HEK293 (cell line): ENCODE measurements at regions not wholly inside any gene's neighbourhood (a gene's known extent, or its start where the extent isn't known, plus 50 kb on each side); places are given as distances from the start of the nearest gene placed in this dataset.

Experiments
- CTCF ChIA-PET: fragments of 350-600 bp; formaldehyde crosslinking; extraction: SDS; loops from one replicate; lab custom pipeline; 2021; ENCODE audit warnings: antibody characterized with exemption; lab: Yijun Ruan, JAX
- POLR2A ChIA-PET: fragments of 300-600 bp; formaldehyde crosslinking; extraction: SDS; loops from one replicate; lab custom pipeline; 2020; ENCODE audit warnings: antibody characterized with exemption, inconsistent platforms; lab: Yijun Ruan, JAX
- H3K27ac ChIP-seq: fragments of 200-500 bp; sonication (Bioruptor generic); 2 replicates; pipeline ENCODE4 v1.5.1; 2014; ENCODE audit warnings: low read depth, low read length, control low read depth, inconsistent platforms; ENCODE audit errors: extremely low read depth
- H3K36me3 ChIP-seq, 2 experiments: fragments of 200-500 bp in 1 of 2; sonication (Bioruptor generic) in 1 of 2; 1 replicate in 1 of 2; 2 replicates in 1 of 2; pipeline ENCODE4 v1.5.1; 2014 to 2017; ENCODE audit warnings: inconsistent platforms in 2 of 2, low read length in 2 of 2; ENCODE audit not compliant: control insufficient read depth in 2 of 2, insufficient read depth in 1 of 2
- H3K4me1 ChIP-seq: fragments of 200-500 bp; sonication (Bioruptor generic); 2 replicates; pipeline ENCODE4 v1.5.1; 2014; ENCODE audit warnings: mild to moderate bottlenecking, low read length, inconsistent platforms; ENCODE audit not compliant: control insufficient read depth, insufficient read depth
- H3K4me3 ChIP-seq: 2 replicates; pipeline ENCODE4 v1.5.1; 2011; ENCODE audit warnings: low read depth, mild to moderate bottlenecking, control low read depth, low read length, moderate library complexity
- H3K9me3 ChIP-seq: fragments of 200-500 bp; sonication (Bioruptor generic); 2 replicates; pipeline ENCODE4 v1.5.1; 2014; ENCODE audit warnings: low read depth, low read length, inconsistent platforms; ENCODE audit not compliant: control insufficient read depth, insufficient read depth
- HIC1 ChIP-seq: fragments of 450-650 bp; formaldehyde crosslinking; IDR thresholded peaks from 2 replicates; pipeline ENCODE4 v1.5.1; 2016; ENCODE audit warnings: missing biosample characterization, missing genetic modification characterization
- MZF1 ChIP-seq: fragments of 450-650 bp; formaldehyde crosslinking; IDR thresholded peaks from 2 replicates; pipeline ENCODE4 v1.5.1; 2017; ENCODE audit warnings: missing biosample characterization, missing genetic modification characterization, borderline replicate concordance
- PRDM4 ChIP-seq: fragments of 450-650 bp; formaldehyde crosslinking; IDR thresholded peaks from 2 replicates; pipeline ENCODE4 v1.5.1; 2017; ENCODE audit warnings: missing biosample characterization, missing genetic modification characterization
- ZBTB11 ChIP-seq: fragments of 450-650 bp; formaldehyde crosslinking; conservative IDR thresholded peaks from 2 replicates; pipeline ENCODE4 v1.5.1; 2016; ENCODE audit warnings: low read depth, missing biosample characterization, missing genetic modification characterization
- ZNF18 ChIP-seq: fragments of 450-650 bp; formaldehyde crosslinking; IDR thresholded peaks from 2 replicates; pipeline ENCODE4 v1.5.1; 2016; ENCODE audit warnings: missing biosample characterization, missing genetic modification characterization
- ZNF184 ChIP-seq: fragments of 450-650 bp; IDR thresholded peaks from 2 replicates; pipeline ENCODE4 v1.5.1; 2018; ENCODE audit warnings: missing biosample characterization, mild to moderate bottlenecking, missing genetic modification characterization
- ZNF19 ChIP-seq: fragments of 450-650 bp; formaldehyde crosslinking; IDR thresholded peaks from 2 replicates; pipeline ENCODE4; 2016; ENCODE audit warnings: missing biosample characterization, missing genetic modification characterization, low read depth
- ZNF221 ChIP-seq: fragments of 450-650 bp; formaldehyde crosslinking; IDR thresholded peaks from 2 replicates; pipeline ENCODE4 v1.5.1; 2017; ENCODE audit warnings: missing biosample characterization, missing genetic modification characterization, borderline replicate concordance
- ZNF302 ChIP-seq: fragments of 450-650 bp; formaldehyde crosslinking; IDR thresholded peaks from 2 replicates; pipeline ENCODE4 v1.5.1; 2016; ENCODE audit warnings: missing biosample characterization, missing genetic modification characterization, low read depth
- ZNF311 ChIP-seq: fragments of 450-650 bp; formaldehyde crosslinking; IDR thresholded peaks from 2 replicates; pipeline ENCODE4 v1.5.1; 2017; ENCODE audit warnings: missing biosample characterization, missing genetic modification characterization, borderline replicate concordance
- ZNF513 ChIP-seq: fragments of 450-650 bp; IDR thresholded peaks from 2 replicates; pipeline ENCODE4 v1.5.1; 2018; ENCODE audit warnings: missing biosample characterization, missing genetic modification characterization
- ZNF514 ChIP-seq: fragments of 450-650 bp; formaldehyde crosslinking; IDR thresholded peaks from 2 replicates; pipeline ENCODE4 v1.5.1; 2016; ENCODE audit warnings: missing biosample characterization, missing genetic modification characterization
- ZNF544 ChIP-seq: fragments of 450-650 bp; formaldehyde crosslinking; IDR thresholded peaks from 2 replicates; pipeline ENCODE4 v1.5.0; 2017; ENCODE audit warnings: missing biosample characterization, missing genetic modification characterization
- ZNF645 ChIP-seq: fragments of 450-650 bp; formaldehyde crosslinking; IDR thresholded peaks from 2 replicates; pipeline ENCODE4; 2016; ENCODE audit warnings: missing biosample characterization, missing genetic modification characterization
- ZNF664 ChIP-seq: fragments of 450-650 bp; formaldehyde crosslinking; IDR thresholded peaks from 2 replicates; pipeline ENCODE4 v1.5.1; 2016; ENCODE audit warnings: missing biosample characterization, missing genetic modification characterization
- ZNF768 ChIP-seq: fragments of 450-650 bp; formaldehyde crosslinking; IDR thresholded peaks from 2 replicates; pipeline ENCODE4 v1.5.1; 2018; ENCODE audit warnings: missing biosample characterization, mild to moderate bottlenecking, missing genetic modification characterization
- ZNF843 ChIP-seq: fragments of 450-650 bp; formaldehyde crosslinking; IDR thresholded peaks from 2 replicates; pipeline ENCODE4 v1.5.1; 2016; ENCODE audit warnings: missing biosample characterization, missing genetic modification characterization

GRCh38 chr2:106280224-106280623 is 86.1 kb upstream of the UXS1 start:
- no peak overlapping the region for H3K27ac ChIP-seq
- no peaks in the 10 kb centered on the region for H3K9me3 ChIP-seq
- no peaks in the 10 kb centered on the region for H3K4me1 ChIP-seq
- POLR2A ChIA-PET = no interaction called here
- TF ChIP-seq PRDM4 (tag by site-specific recombination) = no peak
- no peak for TF ChIP-seq ZNF544 (tag by site-specific recombination)
- no peak for TF ChIP-seq ZNF664 (tag by site-specific recombination)
- no peak for TF ChIP-seq ZNF302 (tag by site-specific recombination)
- TF ChIP-seq ZNF221 (tag by site-specific recombination) = no peak
- TF ChIP-seq ZNF514 (tag by site-specific recombination) = no peak
- TF ChIP-seq ZNF18 (tag by site-specific recombination) = no peak
- TF ChIP-seq ZBTB11 = no peak
- no peak for TF ChIP-seq HIC1 (tag by site-specific recombination)
- no peak for TF ChIP-seq ZNF311 (tag by site-specific recombination)
- no peak for TF ChIP-seq ZNF19 (tag by site-specific recombination)
- TF ChIP-seq ZNF184 = no peak
- TF ChIP-seq ZNF768 (tag by site-specific recombination) = no peak
- no peak for TF ChIP-seq ZNF843 (tag by site-specific recombination)
- no peak for TF ChIP-seq MZF1 (tag by site-specific recombination)
- TF ChIP-seq ZNF513 (tag by site-specific recombination) = no peak
- no peak for TF ChIP-seq ZNF645 (tag by site-specific recombination)
- TF ChIP-seq, all 188 proteins: peak for 0
- Histone ChIP-seq H3K36me3 (no peaks in the 10 kb centered on the region), H3K4me3 (no peak overlapping the region)
- CTCF ChIA-PET = no interaction called here
